Tibial artery (tissue), 4 donors: ENCODE measurements at regions not wholly inside any gene's neighbourhood (a gene's known extent, or its start where the extent isn't known, plus 50 kb on each side); places are given as distances from the start of the nearest gene placed in this dataset.

ENCODE experiments used
- DNase-seq, 2 donors: peaks; one replicate each; pipeline ENCODE4 v3.0.0-alpha.2; 2019
- H3K27ac ChIP-seq, 2 donors: fragments of 200-600 bp; sonication (generic) in 1 of 2; 1 replicate in 1 of 2; 2 replicates in 1 of 2; pipeline ENCODE4 v1.5.1; 2018 to 2019; ENCODE audit warnings: mild to moderate bottlenecking in 1 of 2
- H3K27me3 ChIP-seq, 2 donors: fragments of 200-600 bp; sonication (generic) in 1 of 2; one replicate each; pipeline versions ENCODE4 v1.5.1 to v1.6.0; 2016 to 2019
- H3K36me3 ChIP-seq, 3 donors: fragments of 200-600 bp; sonication (generic) in 2 of 3; one replicate each; pipeline ENCODE4 v1.5.1; 2016 to 2019; ENCODE audit warnings: mild to moderate bottlenecking in 2 of 3
- H3K4me1 ChIP-seq, 4 donors: fragments of 200-600 bp; sonication (generic) in 2 of 4; 1 replicate in 3 of 4; 2 replicates in 1 of 4; pipeline ENCODE4 v1.5.1; 2016 to 2019
- H3K4me3 ChIP-seq, 2 donors: fragments of 200-600 bp; sonication (generic) in 1 of 2; 1 replicate in 1 of 2; 2 replicates in 1 of 2; pipeline ENCODE4 v1.5.1; 2018 to 2019; ENCODE audit warnings: mild to moderate bottlenecking in 2 of 2
- H3K9me3 ChIP-seq, 3 donors: fragments of 200-600 bp; sonication (generic) in 1 of 3; one replicate each; pipeline ENCODE4 v1.5.1; 2016 to 2019
- CTCF ChIP-seq, 2 experiments: fragments of 200-600 bp in 1 of 2; fragments of 450-650 bp in 1 of 2; IDR thresholded peaks; one replicate each; pipeline ENCODE4 v1.5.1; 2017 to 2019; ENCODE audit warnings: antibody characterized with exemption in 2 of 2, mild to moderate bottlenecking in 1 of 2, moderate library complexity in 1 of 2
- intact Hi-C: fragments of 100-400 bp; cut with DNase I; formaldehyde crosslinking; loops from one replicate; pipeline ENCODE4 v1.15.0; 2023; ENCODE audit warnings: low total_unique reads

- Histone ChIP-seq H3K36me3 (no peaks in the 10 kb centered on the region), H3K27me3 (no peaks in the 10 kb centered on the region), H3K9me3 (no peaks in the 10 kb centered on the region), H3K4me1 (no peaks in the 10 kb centered on the region), H3K27ac (no peak overlapping the region), H3K4me3 (no peak overlapping the region)
- no peak for TF ChIP-seq CTCF (IDR thresholded peaks at IDR 0.05)
- DNase-seq = no peak
- intact Hi-C loops = no loop called here
These were observed 1164.0 kb upstream of the RAG2 start for GRCh38 chr11:37762079-37762478.

- no peak overlapping the region for H3K4me3 ChIP-seq
- TF ChIP-seq CTCF (IDR thresholded peaks at IDR 0.05) = no peak
- H3K4me1 ChIP-seq = no peaks in the 10 kb centered on the region
- DNase-seq = no peak
- H3K27ac ChIP-seq = no peak overlapping the region
- H3K36me3 ChIP-seq = no peaks in the 10 kb centered on the region
- intact Hi-C loops = no loop called here
- H3K9me3 ChIP-seq = no peaks in the 10 kb centered on the region
- H3K27me3 ChIP-seq = no peaks in the 10 kb centered on the region
These were observed 1157.5 kb upstream of the RAG2 start for GRCh38 chr11:37755521-37755920.

- H3K4me1 ChIP-seq = no peaks in the 10 kb centered on the region
- H3K36me3 ChIP-seq = no peaks in the 10 kb centered on the region
- H3K27me3 ChIP-seq = no peaks in the 10 kb centered on the region
- DNase-seq = no peak
- intact Hi-C loops = no loop called here
- no peak overlapping the region for H3K27ac ChIP-seq
- TF ChIP-seq CTCF (IDR thresholded peaks at IDR 0.05) = no peak
- H3K9me3 ChIP-seq = no peaks in the 10 kb centered on the region
- H3K4me3 ChIP-seq = no peak overlapping the region
These were observed 1150.6 kb upstream of the RAG2 start for GRCh38 chr11:37748641-37749040.

GRCh38 chr11:37747121-37747520 lies 1149.1 kb upstream of the RAG2 start:
- intact Hi-C loops = no loop called here

GRCh38 chr11:37727371-37727770 lies 1129.3 kb upstream of the RAG2 start:
- H3K36me3 ChIP-seq = no peaks in the 10 kb centered on the region
- intact Hi-C loops = no loop called here
- no peak overlapping the region for H3K4me3 ChIP-seq
- H3K27me3 ChIP-seq = no peaks in the 10 kb centered on the region
- H3K4me1 ChIP-seq = no peaks in the 10 kb centered on the region
- TF ChIP-seq CTCF (IDR thresholded peaks at IDR 0.05) = no peak
- DNase-seq = no peak
- H3K27ac ChIP-seq = no peak overlapping the region
- no peaks in the 10 kb centered on the region for H3K9me3 ChIP-seq

More at GRCh38 chr11:37747121-37747520, 1149.1 kb upstream of the RAG2 start:
- no peak for TF ChIP-seq CTCF (IDR thresholded peaks at IDR 0.05)
- Histone ChIP-seq H3K36me3 (no peaks in the 10 kb centered on the region), H3K27me3 (no peaks in the 10 kb centered on the region), H3K4me3 (no peak overlapping the region), H3K9me3 (no peaks in the 10 kb centered on the region), H3K4me1 (no peaks in the 10 kb centered on the region), H3K27ac (no peak overlapping the region)
- DNase-seq = no peak

GRCh38 chr11:37724315-37724714 lies 1126.3 kb upstream of the RAG2 start:
- intact Hi-C loops = no loop called here

More at GRCh38 chr11:37724315-37724714, 1126.3 kb upstream of the RAG2 start:
- TF ChIP-seq CTCF (IDR thresholded peaks at IDR 0.05) = no peak
- DNase-seq = no peak
- Histone ChIP-seq H3K4me3 (no peak overlapping the region), H3K9me3 (no peaks in the 10 kb centered on the region), H3K4me1 (no peaks in the 10 kb centered on the region), H3K27me3 (no peaks in the 10 kb centered on the region), H3K36me3 (no peaks in the 10 kb centered on the region), H3K27ac (no peak overlapping the region)
